Hepatocyte (in vitro differentiated cells): ENCODE measurements at regions not wholly inside any gene's neighbourhood (a gene's known extent, or its start where the extent isn't known, plus 50 kb on each side); places are given as distances from the start of the nearest gene placed in this dataset. TPM values are rescaled to one million over a fixed set of nuclear protein-coding genes. Genes with fewer than 3 reads are reported as not detected.
"Not testable (repeated sequence)": the region's sequence is repeated elsewhere in the genome, so short reads cannot be mapped to it uniquely, and the experiment has no call there.

Experiments used
- DNase-seq: peaks from one replicate; pipeline ENCODE4 v3.0.0-alpha.2; 2016; ENCODE audit warnings: low spot score
- H2AFZ ChIP-seq: fragments of 200-600 bp; sonication (generic); 2 replicates; pipeline ENCODE4 v1.6.0; 2016; ENCODE audit warnings: antibody characterized with exemption, mild to moderate bottlenecking
- H3K27ac ChIP-seq: fragments of 200-600 bp; sonication (generic); 2 replicates; pipeline ENCODE4 v1.5.1; 2016; ENCODE audit warnings: mild to moderate bottlenecking
- H3K27me3 ChIP-seq: fragments of 200-600 bp; sonication (generic); 2 replicates; pipeline ENCODE4 v1.6.1; 2016
- H3K36me3 ChIP-seq: fragments of 200-600 bp; sonication (generic); replicated peaks from 2 replicates; pipeline ENCODE4 v1.5.1; 2016; ENCODE audit warnings: low read depth; ENCODE audit not compliant: insufficient read depth
- H3K4me1 ChIP-seq: fragments of 200-600 bp; sonication (generic); 2 replicates; pipeline ENCODE4 v1.5.1; 2016; ENCODE audit warnings: mild to moderate bottlenecking, moderate library complexity; ENCODE audit not compliant: insufficient read depth
- H3K4me2 ChIP-seq: fragments of 200-600 bp; sonication (generic); 2 replicates; pipeline ENCODE4 v1.6.0; 2016
- H3K4me3 ChIP-seq: fragments of 200-600 bp; sonication (generic); 2 replicates; pipeline ENCODE4 v1.5.1; 2016; ENCODE audit warnings: mild to moderate bottlenecking
- H3K79me2 ChIP-seq: fragments of 200-600 bp; sonication (generic); 2 replicates; pipeline ENCODE4 v1.6.0; 2017; ENCODE audit warnings: mild to moderate bottlenecking
- H3K9me2 ChIP-seq: fragments of 200-600 bp; sonication (generic); replicated peaks from 2 replicates; pipeline ENCODE4 v1.6.0; 2017; ENCODE audit warnings: mild to moderate bottlenecking; ENCODE audit not compliant: insufficient read depth
- H3K9me3 ChIP-seq: fragments of 200-600 bp; sonication (generic); 2 replicates; pipeline ENCODE4 v1.5.1; 2016; ENCODE audit warnings: low read depth, mild to moderate bottlenecking
- H4K20me1 ChIP-seq: fragments of 200-600 bp; sonication (generic); 2 replicates; pipeline ENCODE4 v1.6.0; 2016; ENCODE audit warnings: mild to moderate bottlenecking; ENCODE audit not compliant: insufficient read depth, poor library complexity, severe bottlenecking
- CTCF ChIP-seq: fragments of 200-600 bp; sonication (generic); IDR thresholded peaks from 2 replicates; pipeline ENCODE4 v1.5.1; 2016; ENCODE audit warnings: antibody characterized with exemption, mild to moderate bottlenecking; ENCODE audit not compliant: poor library complexity
- EZH2 ChIP-seq: fragments of 200-600 bp; sonication (generic); IDR thresholded peaks from 2 replicates; pipeline ENCODE4 v1.6.1; 2016; ENCODE audit warnings: antibody characterized with exemption, mild to moderate bottlenecking, borderline replicate concordance
- EZH2phosphoT487 ChIP-seq: fragments of 200-600 bp; sonication (generic); IDR thresholded peaks from one replicate; pipeline ENCODE4 v1.6.1; 2018; ENCODE audit warnings: antibody characterized with exemption, mild to moderate bottlenecking, low read depth, moderate library complexity; ENCODE audit not compliant: unreplicated experiment, severe bottlenecking
- WGBS: methylation state at CpG from one replicate; pipeline ENCODE4 v1.1.6; 2016; ENCODE audit warnings: low lambda C conversion rate; ENCODE audit errors: missing lambda C conversion rate; 5-methylcytosine and 5-hydroxymethylcytosine counted together
- small RNA-seq: library from RNA; depleted of rRNA; stranded (forward); fragments of <200 nt; gene quantifications from one replicate; pipeline ENCODE3, GENCODE V24; 2014

DNA sequence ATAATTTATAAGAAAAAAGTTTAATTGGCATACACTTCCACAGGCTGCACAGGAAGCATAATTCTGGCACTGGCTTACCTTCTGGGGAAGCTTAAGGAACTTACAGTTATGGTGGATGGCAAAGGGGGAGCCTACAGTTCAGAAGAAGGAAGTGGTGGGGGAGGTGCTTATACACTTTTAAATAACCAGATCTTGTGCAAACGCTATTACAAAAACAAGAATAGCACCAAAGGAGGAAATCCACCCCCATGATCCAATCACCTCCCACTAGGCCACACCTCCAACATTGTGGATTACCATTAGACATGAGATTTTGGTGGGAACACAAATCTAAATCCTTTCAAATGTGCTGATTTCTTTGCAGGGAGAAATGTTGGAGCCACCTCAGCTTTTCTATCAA, 287.7 kb downstream of the CPXCR1 start:
- Histone ChIP-seq H2AFZ (no peak overlapping the region), H3K79me2 (no peaks in the 10 kb centered on the region), H3K27ac (no peak overlapping the region), H4K20me1 (no peaks in the 10 kb centered on the region), H3K4me2 (no peak overlapping the region), H3K9me2 (no peaks in the 10 kb centered on the region), H3K27me3 (no peaks in the 10 kb centered on the region), H3K4me3 (no peak overlapping the region), H3K36me3 (no peaks in the 10 kb centered on the region), H3K9me3 (no peaks in the 10 kb centered on the region), H3K4me1 (no peaks in the 10 kb centered on the region)
- no peak for DNase-seq
- TF ChIP-seq EZH2 (no peak), CTCF (no peak), EZH2phosphoT487 (no peak)
- 80% methylated on average over 1 of the region's 1 CpG for WGBS

- TF ChIP-seq CTCF (no peak), EZH2phosphoT487 (no peak), EZH2 (no peak)
- H2AFZ ChIP-seq: no peak overlapping the region
- H3K9me2 ChIP-seq: no peaks in the 10 kb centered on the region
- H3K4me1 ChIP-seq: no peaks in the 10 kb centered on the region
- no peak overlapping the region for H3K27ac ChIP-seq
- DNase-seq: no peak
- H3K4me3 ChIP-seq: no peak overlapping the region
- no peak overlapping the region for H3K4me2 ChIP-seq
- H3K79me2 ChIP-seq: no peaks in the 10 kb centered on the region
- H3K27me3 ChIP-seq: no peaks in the 10 kb centered on the region
- no peaks in the 10 kb centered on the region for H3K36me3 ChIP-seq
- H4K20me1 ChIP-seq: no peaks in the 10 kb centered on the region
- no peaks in the 10 kb centered on the region for H3K9me3 ChIP-seq
Observed at GRCh38 chrX:89053223-89053622, 306.2 kb downstream of the CPXCR1 start.

DNA sequence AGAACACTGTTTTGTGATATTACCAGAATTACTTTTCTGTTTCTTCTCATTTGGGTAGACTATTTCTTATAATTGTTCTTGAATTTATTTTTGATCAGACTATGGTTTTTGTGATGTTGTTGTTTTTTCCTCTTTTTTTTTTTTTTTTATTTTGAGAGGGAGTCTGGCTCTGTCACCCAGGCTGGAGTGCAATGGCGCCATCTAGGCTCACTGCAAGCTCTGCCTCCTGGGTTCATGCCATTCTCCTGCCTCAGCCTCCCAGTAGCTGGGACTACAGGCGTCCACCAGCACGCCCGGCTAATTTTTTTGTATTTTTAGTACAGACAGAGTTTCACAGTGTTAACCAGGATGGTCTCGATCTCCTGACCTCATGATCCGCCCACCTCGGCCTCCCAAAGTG, 352.6 kb downstream of the CPXCR1 start:
- not testable (repeated sequence) for H3K9me2 ChIP-seq, H3K4me2 ChIP-seq, H3K36me3 ChIP-seq, H4K20me1 ChIP-seq, H3K4me1 ChIP-seq, H3K79me2 ChIP-seq, H2AFZ ChIP-seq, H3K9me3 ChIP-seq, DNase-seq, H3K4me3 ChIP-seq, H3K27ac ChIP-seq, H3K27me3 ChIP-seq
- 92% methylated on average over 7 of the region's 7 CpGs for WGBS

DNA sequence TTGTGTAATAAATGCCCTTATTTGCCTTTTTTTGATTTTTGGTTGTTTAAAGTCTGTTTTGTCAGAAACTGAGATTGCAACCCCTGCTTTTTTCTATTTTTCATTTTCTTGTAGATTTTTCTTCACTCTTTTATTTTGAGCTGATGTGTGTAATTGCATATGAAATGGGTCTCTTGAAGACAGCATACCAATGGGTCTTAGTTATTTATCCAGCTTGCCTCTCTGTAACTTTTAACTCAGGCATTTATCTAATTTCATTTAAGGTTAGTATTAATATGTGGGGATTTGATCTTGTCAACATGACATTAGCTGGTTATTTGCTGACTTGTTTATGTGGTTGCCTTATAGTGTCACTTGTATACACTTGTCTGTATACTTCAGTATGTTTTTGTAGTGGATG, 378.0 kb downstream of the CPXCR1 start:
- H3K27me3 ChIP-seq: no peaks in the 10 kb centered on the region
- no peak overlapping the region for H2AFZ ChIP-seq
- no peaks in the 10 kb centered on the region for H3K36me3 ChIP-seq
- H3K4me1 ChIP-seq: no peaks in the 10 kb centered on the region
- H4K20me1 ChIP-seq: no peaks in the 10 kb centered on the region
- H3K27ac ChIP-seq: no peak overlapping the region
- no peak overlapping the region for H3K4me2 ChIP-seq
- no peaks in the 10 kb centered on the region for H3K79me2 ChIP-seq
- no peak overlapping the region for H3K4me3 ChIP-seq
- no peak for DNase-seq
- TF ChIP-seq CTCF (no peak), EZH2phosphoT487 (no peak), EZH2 (no peak)
- H3K9me2 ChIP-seq: no peaks in the 10 kb centered on the region
- H3K9me3 ChIP-seq: no peaks in the 10 kb centered on the region

Small RNA genes lying in the stretch of these regions (small RNA-seq; reads per million reads assigned to genes)
- gene AL731768.1: not detected
